ENCODE measurements at regions not wholly inside any gene's neighbourhood (a gene's known extent, or its start where the extent isn't known, plus 50 kb on each side); places are given as distances from the start of the nearest gene placed in this dataset.

GRCh38 chr5:110342683-110343082 is 383.8 kb downstream of the TMEM232 start:
- no peak overlapping the region for H3K27ac ChIP-seq
- POLR2A ChIA-PET, result no interaction called here
- H3K4me1 ChIP-seq, result no peaks in the 10 kb centered on the region
- H3K9me3 ChIP-seq, result no peaks in the 10 kb centered on the region
- no peak for ATAC-seq
- TF ChIP-seq ZNF302 (CRISPR knock-in tag; IDR thresholded peaks at IDR 0.05), result no peak
- TF ChIP-seq SMC3 (IDR thresholded peaks at IDR 0.05), result no peak
- TF ChIP-seq NR3C1 (IDR thresholded peaks at IDR 0.05), result no peak
- TF ChIP-seq, protein P1, sequence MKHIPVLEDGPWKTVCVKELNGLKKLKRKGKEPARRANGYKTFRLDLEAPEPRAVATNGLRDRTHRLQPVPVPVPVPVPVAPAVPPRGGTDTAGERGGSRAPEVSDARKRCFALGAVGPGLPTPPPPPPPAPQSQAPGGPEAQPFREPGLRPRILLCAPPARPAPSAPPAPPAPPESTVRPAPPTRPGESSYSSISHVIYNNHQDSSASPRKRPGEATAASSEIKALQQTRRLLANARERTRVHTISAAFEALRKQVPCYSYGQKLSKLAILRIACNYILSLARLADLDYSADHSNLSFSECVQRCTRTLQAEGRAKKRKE (CRISPR knock-in tag; IDR thresholded peaks at IDR 0.05; ENCODE audit: low read depth), result no peak
- H3K4me2 ChIP-seq, result no peak overlapping the region
- 0% methylated on average over 1 of the region's 1 CpG for WGBS (ENCODE audit: missing lambda C conversion rate)
- CTCF ChIA-PET, result no interaction called here
- no peak for DNase-seq (ENCODE audit: low read depth in 1 of 2, low spot score in 1 of 2)
- no peak overlapping the region for H3K4me3 ChIP-seq
- no peak for FAIRE-seq

DNA sequence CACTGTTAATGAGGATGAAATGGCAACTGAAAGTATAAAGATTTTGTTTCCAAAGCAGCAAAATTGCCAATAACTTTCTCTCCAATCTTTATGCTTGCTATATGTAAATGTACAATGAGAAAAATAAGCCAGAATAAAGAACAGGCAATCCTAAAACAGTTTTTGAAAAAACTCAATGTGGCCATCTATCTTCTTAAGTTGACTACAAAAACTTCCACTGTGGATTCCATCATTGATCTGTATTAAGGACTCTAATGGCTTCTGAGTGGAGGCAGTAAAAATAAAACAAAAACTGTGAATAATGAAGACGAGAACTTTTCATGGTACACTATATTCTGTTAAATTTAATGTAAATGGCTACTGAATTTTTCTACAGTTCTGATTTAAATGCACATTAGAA is 382.9 kb downstream of the TMEM232 start:
- Histone ChIP-seq H3K4me3 (no peak overlapping the region), H3K27ac (no peak overlapping the region), H3K4me2 (no peak overlapping the region), H3K9me3 (no peaks in the 10 kb centered on the region), H3K4me1 (no peaks in the 10 kb centered on the region)
- no peak for FAIRE-seq
- no peak for TF ChIP-seq NPAS2 (CRISPR knock-in tag; IDR thresholded peaks at IDR 0.05; ENCODE audit: borderline replicate concordance)
- TF ChIP-seq, protein P2, sequence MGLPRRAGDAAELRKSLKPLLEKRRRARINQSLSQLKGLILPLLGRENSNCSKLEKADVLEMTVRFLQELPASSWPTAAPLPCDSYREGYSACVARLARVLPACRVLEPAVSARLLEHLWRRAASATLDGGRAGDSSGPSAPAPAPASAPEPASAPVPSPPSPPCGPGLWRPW (IDR thresholded peaks at IDR 0.05), result no peak
- no peak for TF ChIP-seq NFE2L2 (conservative IDR thresholded peaks at IDR 0.05; ENCODE audit: low read length)
- no peak for TF ChIP-seq FOSB (CRISPR knock-in tag; IDR thresholded peaks at IDR 0.05)
- no peak for TF ChIP-seq MYC (IDR thresholded peaks at IDR 0.05; ENCODE audit: borderline replicate concordance, low read length)
- no peak for TF ChIP-seq ELK1 (IDR thresholded peaks at IDR 0.05; ENCODE audit: low read depth, low read length)
- TF ChIP-seq ZSCAN20 (CRISPR knock-in tag; IDR thresholded peaks at IDR 0.05), result no peak
- no peak for TF ChIP-seq KDM1A (IDR thresholded peaks at IDR 0.05; ENCODE audit: low read depth)
- TF ChIP-seq JUNB (IDR thresholded peaks at IDR 0.05), result no peak
- TF ChIP-seq SREBF2 (IDR thresholded peaks at IDR 0.05), result no peak
- no peak for TF ChIP-seq EHF (CRISPR knock-in tag; IDR thresholded peaks at IDR 0.05)
- no peak for TF ChIP-seq EP300 (IDR thresholded peaks at IDR 0.05)
- TF ChIP-seq RNF2 (IDR thresholded peaks at IDR 0.05; ENCODE audit: borderline replicate concordance, low read depth), result no peak
- TF ChIP-seq CHD4 (IDR thresholded peaks at IDR 0.05; ENCODE audit: borderline replicate concordance), result no peak
- TF ChIP-seq HOXB13 (CRISPR knock-in tag; IDR thresholded peaks at IDR 0.05; ENCODE audit: low read depth), result no peak
- no peak for TF ChIP-seq CBX8 (IDR thresholded peaks at IDR 0.05)
- no peak for TF ChIP-seq CEBPB (IDR thresholded peaks at IDR 0.05)
- 0% methylated on average over 1 of the region's 1 CpG for WGBS (ENCODE audit: missing lambda C conversion rate)
- DNase-seq (ENCODE audit: low read depth in 1 of 2, low spot score in 1 of 2), result no peak
- no peak for ATAC-seq
- POLR2A ChIA-PET, result no interaction called here
- CTCF ChIA-PET, result no interaction called here

DNA sequence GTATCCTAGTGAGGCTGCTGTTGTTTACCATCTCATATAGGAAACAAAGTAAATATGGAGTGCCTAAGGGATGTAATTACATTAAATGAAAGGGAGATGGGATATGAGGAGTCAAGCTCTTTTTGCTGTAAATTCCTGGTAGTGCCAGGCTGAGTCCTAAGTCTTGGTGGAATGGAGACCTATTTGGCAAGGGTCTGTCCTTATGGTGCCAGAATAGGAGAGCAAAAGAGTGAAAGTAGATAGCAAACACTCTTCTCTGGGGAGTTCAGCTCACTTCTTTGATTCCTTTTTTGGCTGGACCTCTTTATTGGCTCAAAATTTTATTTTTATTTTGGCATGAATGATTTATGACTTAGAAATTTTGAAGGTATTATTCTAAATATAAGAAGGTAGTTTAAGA is 380.8 kb downstream of the TMEM232 start:
- no peak overlapping the region for H3K4me2 ChIP-seq
- ChIA-PET POLR2A (no interaction called here), CTCF (no interaction called here)
- ATAC-seq, result no peak
- no peak overlapping the region for H3K4me3 ChIP-seq
- no peak overlapping the region for H3K27ac ChIP-seq
- FAIRE-seq, result no peak
- no peaks in the 10 kb centered on the region for H3K9me3 ChIP-seq
- no peaks in the 10 kb centered on the region for H3K4me1 ChIP-seq
- DNase-seq (ENCODE audit: low read depth in 1 of 2, low spot score in 1 of 2), result no peak
- TF ChIP-seq ELK1 (IDR thresholded peaks at IDR 0.05; ENCODE audit: low read depth, low read length), result no peak
- TF ChIP-seq HOXA7 (CRISPR knock-in tag; IDR thresholded peaks at IDR 0.05), result no peak
- no peak for TF ChIP-seq FOXS1 (CRISPR knock-in tag; IDR thresholded peaks at IDR 0.05)
- TF ChIP-seq RCOR1 (IDR thresholded peaks at IDR 0.05; ENCODE audit: low read depth, low read length), result no peak
- TF ChIP-seq ZC3H11A (IDR thresholded peaks at IDR 0.05), result no peak
- no peak for TF ChIP-seq MYC (IDR thresholded peaks at IDR 0.05; ENCODE audit: borderline replicate concordance, low read length)
- TF ChIP-seq HDAC2 (IDR thresholded peaks at IDR 0.05), result no peak
- no peak for TF ChIP-seq USF2 (IDR thresholded peaks at IDR 0.05)
- no peak for TF ChIP-seq CHD2 (IDR thresholded peaks at IDR 0.05; ENCODE audit: low read length, partially characterized antibody)
- no peak for TF ChIP-seq NR3C1 (IDR thresholded peaks at IDR 0.05)
- TF ChIP-seq EP300 (IDR thresholded peaks at IDR 0.05), result no peak
- no peak for TF ChIP-seq POLR2A (IDR thresholded peaks at IDR 0.05; ENCODE audit: low read length)
- no peak for TF ChIP-seq GATA3 (IDR thresholded peaks at IDR 0.05; ENCODE audit: borderline replicate concordance)
- TF ChIP-seq FOSL2 (IDR thresholded peaks at IDR 0.05), result no peak
- TF ChIP-seq FOSL2 (CRISPR knock-in tag; IDR thresholded peaks at IDR 0.05), result no peak
- TF ChIP-seq, protein P2 (IDR thresholded peaks at IDR 0.05), result no peak
- no peak for TF ChIP-seq JUN (IDR thresholded peaks at IDR 0.05)
- no peak for TF ChIP-seq EHF (CRISPR knock-in tag; IDR thresholded peaks at IDR 0.05)
- TF ChIP-seq BHLHE40 (IDR thresholded peaks at IDR 0.05; ENCODE audit: low read depth, low read length), result no peak
